Gastrocnemius medialis (tissue), 4 donors: ENCODE measurements at regions not wholly inside any gene's neighbourhood (a gene's known extent, or its start where the extent isn't known, plus 50 kb on each side); places are given as distances from the start of the nearest gene placed in this dataset.

Experiments used
- ATAC-seq, 2 donors: fragments of 150-250 bp; one replicate each; pipeline ENCODE4 v1.9.1; 2016
- DNase-seq, 2 donors: peaks; one replicate each; pipeline ENCODE4 v3.0.0-alpha.2; 2019
- H3K27ac ChIP-seq, 4 donors: fragments of 200-600 bp; sonication (generic); 1 replicate in 1 of 4; 2 replicates in 3 of 4; pipeline ENCODE4 v1.5.1; 2016 to 2018; ENCODE audit warnings: mild to moderate bottlenecking in 2 of 4, moderate library complexity in 1 of 4
- H3K27me3 ChIP-seq, 3 donors: fragments of 200-600 bp; sonication (generic) in 2 of 3; 1 replicate in 1 of 3; 2 replicates in 2 of 3; pipeline versions ENCODE4 v1.5.1 to v1.6.0; 2016 to 2019; ENCODE audit warnings: mild to moderate bottlenecking in 1 of 3, moderate library complexity in 1 of 3
- H3K36me3 ChIP-seq, 2 donors: fragments of 200-600 bp; sonication (generic) in 1 of 2; one replicate each; pipeline ENCODE4 v1.5.1; 2017 to 2018
- H3K4me1 ChIP-seq, 2 donors: fragments of 200-600 bp; sonication (generic) in 1 of 2; one replicate each; pipeline ENCODE4 v1.5.1; 2016 to 2017; ENCODE audit warnings: mild to moderate bottlenecking in 2 of 2
- H3K4me3 ChIP-seq, 4 donors: fragments of 200-600 bp; sonication (generic) in 3 of 4; 1 replicate in 1 of 4; 2 replicates in 3 of 4; pipeline ENCODE4 v1.5.1; 2016 to 2019; ENCODE audit warnings: mild to moderate bottlenecking in 2 of 4
- H3K9me3 ChIP-seq, 3 donors: fragments of 200-600 bp; sonication (generic) in 2 of 3; 1 replicate in 1 of 3; 2 replicates in 2 of 3; pipeline ENCODE4 v1.5.1; 2016 to 2019
- POLR2A ChIP-seq, 2 donors: fragments of 450-650 bp; IDR thresholded peaks; one replicate each; pipeline ENCODE4 v1.6.1; 2017; ENCODE audit warnings: antibody characterized with exemption in 2 of 2, mild to moderate bottlenecking in 2 of 2, moderate library complexity in 2 of 2
- in situ Hi-C, 4 donors: fragments of 200-750 bp; cut with MboI; loops; one replicate each; pipeline versions ENCODE4 v1.15.0 to v1.8.0; 2017; ENCODE audit warnings: low sequenced_read_pairs in 4 of 4
- intact Hi-C: fragments of 100-400 bp; cut with DNase I; formaldehyde crosslinking; loops from one replicate; pipeline ENCODE4 v1.15.1; 2023; ENCODE audit warnings: low total_unique reads
- TF ChIP-seq, protein P1 (sequence below), 5 experiments: fragments of 450-650 bp in 3 of 5; fragments of 200-600 bp in 2 of 5; sonication (generic) in 2 of 5; IDR thresholded peaks in 4 of 5; conservative IDR thresholded peaks in 1 of 5; 1 replicate in 4 of 5; 2 replicates in 1 of 5; pipeline ENCODE4 v1.5.1; 2016 to 2019; ENCODE audit warnings: antibody characterized with exemption in 5 of 5, mild to moderate bottlenecking in 3 of 5, moderate library complexity in 3 of 5

DNA sequence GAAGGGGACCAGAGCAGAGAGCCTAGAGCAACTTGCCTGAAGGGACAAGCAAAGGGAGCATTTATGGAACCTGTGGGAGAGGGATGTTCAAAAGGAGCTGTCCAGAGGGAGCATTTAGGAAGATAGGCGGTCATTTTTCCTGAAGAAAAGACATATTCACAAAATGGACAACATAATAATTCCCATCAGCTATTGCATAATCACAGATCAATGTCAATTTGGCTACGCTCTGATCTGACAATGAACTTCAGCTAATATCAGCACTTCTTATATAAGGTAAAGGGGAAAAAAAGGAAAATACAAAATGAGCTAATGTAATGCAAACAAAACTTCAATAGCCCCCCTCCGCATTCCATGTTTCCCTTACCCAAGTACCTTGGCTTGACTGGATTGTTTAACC, 291.1 kb upstream of the CDH7 start:
- H3K4me3 ChIP-seq: no peak overlapping the region
- intact Hi-C loops (no loop called here), in situ Hi-C loops (no loop called here)
- TF ChIP-seq, protein P1, sequence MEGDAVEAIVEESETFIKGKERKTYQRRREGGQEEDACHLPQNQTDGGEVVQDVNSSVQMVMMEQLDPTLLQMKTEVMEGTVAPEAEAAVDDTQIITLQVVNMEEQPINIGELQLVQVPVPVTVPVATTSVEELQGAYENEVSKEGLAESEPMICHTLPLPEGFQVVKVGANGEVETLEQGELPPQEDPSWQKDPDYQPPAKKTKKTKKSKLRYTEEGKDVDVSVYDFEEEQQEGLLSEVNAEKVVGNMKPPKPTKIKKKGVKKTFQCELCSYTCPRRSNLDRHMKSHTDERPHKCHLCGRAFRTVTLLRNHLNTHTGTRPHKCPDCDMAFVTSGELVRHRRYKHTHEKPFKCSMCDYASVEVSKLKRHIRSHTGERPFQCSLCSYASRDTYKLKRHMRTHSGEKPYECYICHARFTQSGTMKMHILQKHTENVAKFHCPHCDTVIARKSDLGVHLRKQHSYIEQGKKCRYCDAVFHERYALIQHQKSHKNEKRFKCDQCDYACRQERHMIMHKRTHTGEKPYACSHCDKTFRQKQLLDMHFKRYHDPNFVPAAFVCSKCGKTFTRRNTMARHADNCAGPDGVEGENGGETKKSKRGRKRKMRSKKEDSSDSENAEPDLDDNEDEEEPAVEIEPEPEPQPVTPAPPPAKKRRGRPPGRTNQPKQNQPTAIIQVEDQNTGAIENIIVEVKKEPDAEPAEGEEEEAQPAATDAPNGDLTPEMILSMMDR (IDR thresholded peaks at IDR 0.05 in 4 of 5, conservative IDR thresholded peaks at IDR 0.05 in 1 of 5): no peak
- no peak for TF ChIP-seq POLR2A (IDR thresholded peaks at IDR 0.05)
- no peaks in the 10 kb centered on the region for H3K27me3 ChIP-seq
- no peak for ATAC-seq
- no peaks in the 10 kb centered on the region for H3K4me1 ChIP-seq
- no peaks in the 10 kb centered on the region for H3K9me3 ChIP-seq
- H3K36me3 ChIP-seq: no peaks in the 10 kb centered on the region
- no peak overlapping the region for H3K27ac ChIP-seq
- no peak for DNase-seq

- Histone ChIP-seq H3K4me3 (no peak overlapping the region), H3K9me3 (no peaks in the 10 kb centered on the region), H3K27me3 (no peaks in the 10 kb centered on the region), H3K27ac (no peak overlapping the region), H3K4me1 (no peaks in the 10 kb centered on the region), H3K36me3 (no peaks in the 10 kb centered on the region)
- no peak for DNase-seq
- intact Hi-C loops: no loop called here
- no peak for TF ChIP-seq POLR2A (IDR thresholded peaks at IDR 0.05)
- TF ChIP-seq, protein P1 (IDR thresholded peaks at IDR 0.05 in 4 of 5, conservative IDR thresholded peaks at IDR 0.05 in 1 of 5): no peak
- in situ Hi-C loops: no loop called here
- ATAC-seq: no peak
These were observed 291.9 kb upstream of the CDH7 start for GRCh38 chr18:65458871-65459270.

DNA sequence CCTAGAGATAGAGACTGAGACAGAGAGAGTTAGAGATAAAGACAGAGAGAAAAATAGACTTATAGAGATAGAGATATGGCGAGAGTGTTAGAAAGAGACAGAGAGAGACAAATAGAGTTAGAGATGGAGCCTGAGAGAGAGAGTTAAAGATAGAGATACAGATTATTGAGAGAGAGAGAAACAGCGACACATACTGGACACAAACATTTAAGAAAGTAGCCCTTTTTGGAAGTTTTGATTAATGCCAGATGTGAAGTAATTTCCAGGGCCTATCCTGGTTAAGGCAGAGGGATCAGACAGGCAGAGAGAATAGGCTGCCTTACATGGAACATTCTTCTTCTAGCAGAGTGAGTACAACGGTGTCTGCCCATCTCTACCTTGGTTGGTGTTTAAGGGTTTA, 311.6 kb upstream of the CDH7 start:
- in situ Hi-C loops: no loop called here
- H3K4me1 ChIP-seq: no peaks in the 10 kb centered on the region
- no peaks in the 10 kb centered on the region for H3K9me3 ChIP-seq
- H3K4me3 ChIP-seq: no peak overlapping the region
- no peaks in the 10 kb centered on the region for H3K27me3 ChIP-seq
- DNase-seq (no peak), ATAC-seq (no peak)
- no peak overlapping the region for H3K27ac ChIP-seq
- intact Hi-C loops: no loop called here
- H3K36me3 ChIP-seq: no peaks in the 10 kb centered on the region
- TF ChIP-seq, protein P1 (IDR thresholded peaks at IDR 0.05 in 4 of 5, conservative IDR thresholded peaks at IDR 0.05 in 1 of 5): no peak
- TF ChIP-seq POLR2A (IDR thresholded peaks at IDR 0.05): no peak

DNA sequence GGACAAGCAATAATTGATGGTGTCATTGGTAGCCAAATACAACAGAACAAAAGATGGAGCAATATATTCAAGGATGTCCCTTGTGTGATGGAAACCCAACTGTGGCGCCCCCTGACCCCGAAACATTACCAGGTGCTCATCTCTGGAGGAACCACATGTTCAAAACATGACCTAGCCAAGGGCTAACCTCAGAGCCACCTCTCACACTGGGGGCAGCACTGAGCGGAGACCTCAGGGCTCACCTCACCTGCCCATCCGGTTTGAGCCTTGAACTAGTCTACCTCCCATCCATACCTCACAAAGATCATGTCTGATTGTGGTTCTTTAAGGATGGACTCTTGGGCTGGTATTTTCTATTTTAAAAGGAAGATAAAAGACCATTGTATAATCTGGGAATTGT, 314.4 kb upstream of the CDH7 start:
- H3K27me3 ChIP-seq: no peaks in the 10 kb centered on the region
- intact Hi-C loops: no loop called here
- ATAC-seq (no peak), DNase-seq (no peak)
- in situ Hi-C loops: no loop called here
- H3K9me3 ChIP-seq: no peaks in the 10 kb centered on the region
- no peaks in the 10 kb centered on the region for H3K36me3 ChIP-seq
- TF ChIP-seq, protein P1 (IDR thresholded peaks at IDR 0.05 in 4 of 5, conservative IDR thresholded peaks at IDR 0.05 in 1 of 5): no peak
- TF ChIP-seq POLR2A (IDR thresholded peaks at IDR 0.05): no peak
- no peaks in the 10 kb centered on the region for H3K4me1 ChIP-seq
- no peak overlapping the region for H3K4me3 ChIP-seq
- H3K27ac ChIP-seq: no peak overlapping the region

DNA sequence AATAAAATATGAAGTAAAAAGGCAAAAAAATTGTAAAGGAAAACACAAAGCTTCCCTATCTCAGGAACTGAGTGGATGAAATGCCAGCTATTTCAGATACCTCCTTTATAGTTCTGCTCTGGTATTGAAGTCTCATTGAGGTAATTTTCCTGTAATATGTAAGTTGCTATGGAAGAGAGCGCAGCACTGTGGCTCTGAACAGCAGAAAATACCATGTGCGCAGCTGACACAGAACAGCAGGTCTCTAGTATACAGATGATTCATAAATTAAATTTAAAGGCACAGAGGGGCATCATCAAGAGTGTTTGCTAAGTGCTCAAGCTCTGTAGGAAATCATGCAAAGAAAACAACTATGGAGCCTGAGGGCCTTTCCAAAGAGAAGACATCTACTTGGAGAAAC, 315.3 kb upstream of the CDH7 start:
- intact Hi-C loops: no loop called here
- ATAC-seq: no peak
- no peaks in the 10 kb centered on the region for H3K4me1 ChIP-seq

More for the DNA sequence above, 315.3 kb upstream of the CDH7 start:
- Histone ChIP-seq H3K4me3 (no peak overlapping the region), H3K27me3 (no peaks in the 10 kb centered on the region), H3K36me3 (no peaks in the 10 kb centered on the region), H3K27ac (no peak overlapping the region), H3K9me3 (no peaks in the 10 kb centered on the region)
- no peak for DNase-seq
- TF ChIP-seq POLR2A (IDR thresholded peaks at IDR 0.05): no peak
- TF ChIP-seq, protein P1 (IDR thresholded peaks at IDR 0.05 in 4 of 5, conservative IDR thresholded peaks at IDR 0.05 in 1 of 5): no peak
- in situ Hi-C loops: no loop called here
